Astrocyte (in vitro differentiated cells and primary cell): ENCODE measurements at regions not wholly inside any gene's neighbourhood (a gene's known extent, or its start where the extent isn't known, plus 50 kb on each side); places are given as distances from the start of the nearest gene placed in this dataset.

Experiments used
- DNase-seq: peaks from one replicate; pipeline ENCODE4 v3.0.0-alpha.2; 2010; ENCODE audit warnings: low read depth
- FAIRE-seq: peaks from 2 replicates; lab custom pipeline; 2011; peaks lifted over from hg19 to GRCh38; lab: Jason Lieb, UNC
- H2AFZ ChIP-seq: 2 replicates; pipeline ENCODE4 v1.6.0; 2012; ENCODE audit warnings: low read depth, low read length, inconsistent platforms
- H3K27ac ChIP-seq: 2 replicates; pipeline ENCODE4 v1.5.1; 2011; ENCODE audit warnings: low read depth, low read length, inconsistent platforms
- H3K27me3 ChIP-seq: 2 replicates; pipeline ENCODE4 v1.6.0; 2011; ENCODE audit warnings: low read length, inconsistent platforms; ENCODE audit not compliant: insufficient read depth
- H3K36me3 ChIP-seq: 2 replicates; pipeline ENCODE4 v1.5.1; 2011; ENCODE audit warnings: low read length, inconsistent platforms; ENCODE audit not compliant: insufficient read depth
- H3K4me1 ChIP-seq: 2 replicates; pipeline ENCODE4 v1.5.1; 2011; ENCODE audit warnings: low read length, inconsistent platforms; ENCODE audit not compliant: insufficient read depth
- H3K4me2 ChIP-seq: 2 replicates; pipeline ENCODE4 v1.6.0; 2012; ENCODE audit warnings: low read length, inconsistent platforms
- H3K4me3 ChIP-seq: 2 replicates; pipeline ENCODE4 v1.5.1; 2011; ENCODE audit warnings: low read depth, mild to moderate bottlenecking, low read length, inconsistent platforms; ENCODE audit not compliant: insufficient read depth
- H3K79me2 ChIP-seq: 2 replicates; pipeline ENCODE4 v1.6.0; 2012; ENCODE audit warnings: mild to moderate bottlenecking, low read length, inconsistent platforms; ENCODE audit not compliant: insufficient read depth
- H3K9ac ChIP-seq: 2 replicates; pipeline ENCODE4 v1.6.0; 2012; ENCODE audit warnings: mild to moderate bottlenecking, low read length, inconsistent platforms
- H3K9me3 ChIP-seq: 2 replicates; pipeline ENCODE4 v1.5.1; 2012; ENCODE audit warnings: low read depth, mild to moderate bottlenecking, low read length, inconsistent platforms; ENCODE audit not compliant: insufficient read depth
- H4K20me1 ChIP-seq: 2 replicates; pipeline ENCODE4 v1.6.0; 2012; ENCODE audit warnings: low read length, inconsistent platforms; ENCODE audit not compliant: insufficient read depth
- H3K27ac Mint-ChIP-seq: one replicate; pipeline ENCODE4 v1.8.0; 2021; ENCODE audit warnings: mild to moderate bottlenecking, mixed read lengths; ENCODE audit not compliant: unreplicated experiment
- H3K27me3 Mint-ChIP-seq: one replicate; pipeline ENCODE4 v1.8.0; 2021; ENCODE audit warnings: low read depth, mixed read lengths; ENCODE audit not compliant: unreplicated experiment
- H3K36me3 Mint-ChIP-seq: one replicate; pipeline ENCODE4 v1.8.0; 2021; ENCODE audit warnings: low read depth, mixed read lengths; ENCODE audit not compliant: unreplicated experiment
- H3K4me1 Mint-ChIP-seq: one replicate; pipeline ENCODE4 v1.8.0; 2021; ENCODE audit warnings: low read depth, mixed read lengths; ENCODE audit not compliant: unreplicated experiment
- H3K4me3 Mint-ChIP-seq: one replicate; pipeline ENCODE4 v1.8.0; 2021; ENCODE audit warnings: mild to moderate bottlenecking, moderate library complexity, mixed read lengths; ENCODE audit not compliant: unreplicated experiment
- H3K9me3 Mint-ChIP-seq: one replicate; pipeline ENCODE4 v1.8.0; 2021; ENCODE audit warnings: mild to moderate bottlenecking, mixed read lengths; ENCODE audit not compliant: unreplicated experiment
- EZH2 ChIP-seq: IDR thresholded peaks from 2 replicates; pipeline ENCODE4 v1.6.1; 2012; ENCODE audit warnings: mild to moderate bottlenecking, low read length, inconsistent platforms; ENCODE audit not compliant: insufficient read depth
- TF ChIP-seq, protein P1 (sequence below): IDR thresholded peaks from 2 replicates; pipeline ENCODE4 v1.5.1; 2011; ENCODE audit warnings: low read depth, mild to moderate bottlenecking, inconsistent platforms, low read length, moderate library complexity; ENCODE audit not compliant: insufficient read depth

DNA sequence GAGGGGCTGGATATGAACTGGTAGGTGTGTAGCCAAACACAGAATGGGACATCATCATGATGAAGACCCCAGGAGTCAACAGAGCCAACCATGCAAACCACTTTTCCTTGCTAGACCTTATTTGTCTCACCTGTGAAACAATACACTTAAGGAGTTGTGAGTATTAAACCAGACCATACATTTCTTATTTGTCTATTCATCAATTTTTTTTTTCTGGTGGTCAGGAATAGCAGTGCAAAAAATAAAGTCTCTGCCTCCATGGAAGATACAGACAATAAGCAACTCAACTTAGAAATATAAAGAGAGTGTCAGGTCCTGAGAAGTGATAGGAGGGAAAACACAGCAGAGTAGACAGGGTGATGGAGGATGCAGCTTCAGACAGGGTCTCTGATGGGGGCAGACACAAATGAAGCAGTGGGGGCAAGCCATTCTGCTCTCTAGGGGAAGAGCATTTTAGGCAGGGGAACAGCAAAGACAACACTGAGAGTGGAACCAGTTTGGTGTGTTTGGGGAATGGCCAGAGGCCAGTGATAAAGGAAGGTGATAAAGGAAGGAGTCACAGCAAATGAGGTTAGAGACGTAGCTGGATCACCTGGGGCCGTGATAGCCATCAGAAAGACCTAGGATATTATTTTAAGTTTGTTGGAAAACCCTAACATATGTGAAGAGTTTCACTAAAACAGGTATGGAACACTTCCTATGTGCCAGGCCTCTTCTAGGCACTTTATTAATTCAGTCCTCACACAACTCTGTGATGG, 256.2 kb downstream of the MAN2A1 start:
- no peak overlapping the region for H3K4me2 ChIP-seq
- no peaks in the 10 kb centered on the region for H4K20me1 ChIP-seq
- H3K4me3 ChIP-seq, result no peak overlapping the region
- no peaks in the 10 kb centered on the region for H3K27me3 ChIP-seq
- H2AFZ ChIP-seq, result no peak overlapping the region
- H3K27ac ChIP-seq, result no peak overlapping the region
- peaks cover 7% of the 10 kb centered on the region for H3K4me1 Mint-ChIP-seq
- H3K4me1 ChIP-seq, result no peaks in the 10 kb centered on the region
- H3K4me3 Mint-ChIP-seq, result no peak overlapping the region
- H3K36me3 Mint-ChIP-seq, result no peaks in the 10 kb centered on the region
- H3K27me3 Mint-ChIP-seq, result peaks cover 9% of the 10 kb centered on the region
- FAIRE-seq (no peak), DNase-seq (no peak)
- H3K9me3 Mint-ChIP-seq, result peaks cover 3% of the 10 kb centered on the region
- H3K9ac ChIP-seq, result no peak overlapping the region
- H3K27ac Mint-ChIP-seq, result no peak overlapping the region
- H3K9me3 ChIP-seq, result no peaks in the 10 kb centered on the region
- no peaks in the 10 kb centered on the region for H3K79me2 ChIP-seq
- H3K36me3 ChIP-seq, result no peaks in the 10 kb centered on the region
- TF ChIP-seq, protein P1, sequence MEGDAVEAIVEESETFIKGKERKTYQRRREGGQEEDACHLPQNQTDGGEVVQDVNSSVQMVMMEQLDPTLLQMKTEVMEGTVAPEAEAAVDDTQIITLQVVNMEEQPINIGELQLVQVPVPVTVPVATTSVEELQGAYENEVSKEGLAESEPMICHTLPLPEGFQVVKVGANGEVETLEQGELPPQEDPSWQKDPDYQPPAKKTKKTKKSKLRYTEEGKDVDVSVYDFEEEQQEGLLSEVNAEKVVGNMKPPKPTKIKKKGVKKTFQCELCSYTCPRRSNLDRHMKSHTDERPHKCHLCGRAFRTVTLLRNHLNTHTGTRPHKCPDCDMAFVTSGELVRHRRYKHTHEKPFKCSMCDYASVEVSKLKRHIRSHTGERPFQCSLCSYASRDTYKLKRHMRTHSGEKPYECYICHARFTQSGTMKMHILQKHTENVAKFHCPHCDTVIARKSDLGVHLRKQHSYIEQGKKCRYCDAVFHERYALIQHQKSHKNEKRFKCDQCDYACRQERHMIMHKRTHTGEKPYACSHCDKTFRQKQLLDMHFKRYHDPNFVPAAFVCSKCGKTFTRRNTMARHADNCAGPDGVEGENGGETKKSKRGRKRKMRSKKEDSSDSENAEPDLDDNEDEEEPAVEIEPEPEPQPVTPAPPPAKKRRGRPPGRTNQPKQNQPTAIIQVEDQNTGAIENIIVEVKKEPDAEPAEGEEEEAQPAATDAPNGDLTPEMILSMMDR, result no peak
- TF ChIP-seq EZH2, result no peak

DNA sequence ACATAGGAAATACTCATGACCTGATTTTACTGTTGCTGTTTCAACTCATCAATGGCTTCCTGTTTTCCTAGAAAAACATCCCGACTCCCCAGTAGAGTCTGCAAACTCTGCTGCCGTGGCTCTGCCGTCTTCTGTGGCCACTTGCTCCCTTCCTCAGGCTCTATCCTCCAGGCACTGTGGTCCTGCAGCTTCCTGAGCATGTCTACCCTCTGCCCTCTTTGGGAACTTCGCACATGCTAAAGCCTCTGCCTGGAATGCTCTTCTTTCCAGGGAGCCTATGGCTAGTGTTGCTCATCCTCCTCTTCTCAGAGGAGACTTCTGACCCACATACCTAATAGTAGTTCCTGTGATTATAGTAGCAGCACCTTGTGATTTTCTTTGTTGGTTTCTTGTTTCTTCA, 256.9 kb downstream of the MAN2A1 start:
- Mint-ChIP-seq H3K4me1 (peaks cover 7% of the 10 kb centered on the region), H3K27me3 (peaks cover 9% of the 10 kb centered on the region), H3K9me3 (peaks cover 3% of the 10 kb centered on the region), H3K4me3 (no peak overlapping the region), H3K36me3 (no peaks in the 10 kb centered on the region), H3K27ac (no peak overlapping the region)
- TF ChIP-seq, protein P1, result no peak
- no peak for TF ChIP-seq EZH2
- H2AFZ ChIP-seq, result no peak overlapping the region
- no peaks in the 10 kb centered on the region for H4K20me1 ChIP-seq
- no peak overlapping the region for H3K4me3 ChIP-seq
- H3K9me3 ChIP-seq, result no peaks in the 10 kb centered on the region
- H3K27ac ChIP-seq, result no peak overlapping the region
- H3K27me3 ChIP-seq, result no peaks in the 10 kb centered on the region
- no peaks in the 10 kb centered on the region for H3K4me1 ChIP-seq
- H3K79me2 ChIP-seq, result no peaks in the 10 kb centered on the region
- H3K4me2 ChIP-seq, result no peak overlapping the region
- H3K36me3 ChIP-seq, result no peaks in the 10 kb centered on the region
- H3K9ac ChIP-seq, result no peak overlapping the region
- no peak for DNase-seq
- FAIRE-seq, result no peak

DNA sequence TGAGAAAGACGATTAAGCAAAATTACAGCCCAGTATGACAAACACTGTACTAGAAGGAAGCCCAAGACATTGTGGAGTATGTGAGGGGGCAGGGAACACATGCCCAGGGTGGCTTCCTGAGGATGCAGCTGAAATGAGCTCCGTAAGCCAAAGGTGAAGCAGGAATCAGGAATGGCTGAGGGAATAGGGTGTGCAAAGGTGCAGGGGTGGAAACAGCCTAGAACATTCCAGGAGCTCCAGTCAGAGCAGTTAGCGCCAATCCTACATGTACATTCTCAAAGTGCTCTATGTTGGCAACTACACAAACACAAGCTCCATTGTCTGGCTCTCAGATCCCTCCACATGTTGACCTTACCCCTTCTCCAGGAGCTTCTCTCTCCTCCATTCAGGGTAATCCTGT, 257.9 kb downstream of the MAN2A1 start:
- Histone ChIP-seq H3K4me3 (no peak overlapping the region), H3K4me2 (no peak overlapping the region), H3K9me3 (no peaks in the 10 kb centered on the region), H3K27ac (no peak overlapping the region), H2AFZ (no peak overlapping the region), H3K9ac (no peak overlapping the region), H4K20me1 (no peaks in the 10 kb centered on the region), H3K4me1 (no peaks in the 10 kb centered on the region), H3K36me3 (no peaks in the 10 kb centered on the region), H3K79me2 (no peaks in the 10 kb centered on the region), H3K27me3 (no peaks in the 10 kb centered on the region)
- TF ChIP-seq EZH2, result no peak
- TF ChIP-seq, protein P1, result no peak
- DNase-seq, result no peak
- FAIRE-seq, result no peak
- H3K4me1 Mint-ChIP-seq, result peaks cover 7% of the 10 kb centered on the region
- H3K27ac Mint-ChIP-seq, result no peak overlapping the region
- H3K9me3 Mint-ChIP-seq, result peaks cover 3% of the 10 kb centered on the region
- H3K36me3 Mint-ChIP-seq, result no peaks in the 10 kb centered on the region
- H3K4me3 Mint-ChIP-seq, result no peak overlapping the region
- peaks cover 8% of the 10 kb centered on the region for H3K27me3 Mint-ChIP-seq
